ENCODE measurements at regions not wholly inside any gene's neighbourhood (a gene's known extent, or its start where the extent isn't known, plus 50 kb on each side); places are given as distances from the start of the nearest gene placed in this dataset.

GRCh38 chr20:11090751-11091150, 417.0 kb upstream of the JAG1 start:
- no peaks in the 10 kb centered on the region for H3K27me3 Mint-ChIP-seq
- no peaks in the 10 kb centered on the region for H3K4me1 Mint-ChIP-seq (ENCODE audit: low read depth in 2 of 2)
- peaks cover under 1 to 6% of the 10 kb centered on the region in 2 donors for H3K9me3 Mint-ChIP-seq
- DNase-seq (no peak), ATAC-seq (replicated peaks) (no peak)
- no peaks in the 10 kb centered on the region for H3K36me3 Mint-ChIP-seq (ENCODE audit: insufficient read depth)
- no peak overlapping the region for H3K27ac Mint-ChIP-seq
- H3K4me3 Mint-ChIP-seq: no peak overlapping the region

GRCh38 chr20:11091511-11091910, 417.7 kb upstream of the JAG1 start:
- H3K4me1 Mint-ChIP-seq (ENCODE audit: low read depth in 2 of 2): no peaks in the 10 kb centered on the region
- DNase-seq (no peak), ATAC-seq (replicated peaks) (no peak)
- H3K27ac Mint-ChIP-seq: no peak overlapping the region
- peaks cover 6 to 8% of the 10 kb centered on the region in 2 donors for H3K9me3 Mint-ChIP-seq
- H3K4me3 Mint-ChIP-seq: no peak overlapping the region
- H3K27me3 Mint-ChIP-seq: no peaks in the 10 kb centered on the region
- no peaks in the 10 kb centered on the region for H3K36me3 Mint-ChIP-seq (ENCODE audit: insufficient read depth)

DNA sequence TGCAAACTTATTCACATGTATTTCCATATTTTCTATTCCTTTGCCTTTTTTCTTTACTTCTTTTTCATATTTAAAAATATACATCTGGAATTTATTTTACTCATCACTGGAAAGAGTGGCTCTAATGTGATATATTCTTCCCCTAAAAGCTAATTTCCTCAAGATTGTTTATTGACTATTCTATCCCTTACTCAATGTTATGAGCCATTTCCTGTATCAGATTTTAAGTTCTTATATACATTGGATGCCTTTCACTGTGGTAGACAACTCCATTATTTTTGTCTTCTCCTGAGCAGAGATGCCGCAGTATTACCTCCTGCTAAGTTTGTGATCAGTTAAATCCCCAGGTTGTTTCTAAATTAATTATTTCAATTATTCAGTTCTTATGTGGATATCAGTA, 418.4 kb upstream of the JAG1 start:
- no peaks in the 10 kb centered on the region for H3K4me1 Mint-ChIP-seq (ENCODE audit: low read depth in 2 of 2)
- no peaks in the 10 kb centered on the region for H3K36me3 Mint-ChIP-seq (ENCODE audit: insufficient read depth)
- peaks cover 4 to 8% of the 10 kb centered on the region in 2 donors for H3K9me3 Mint-ChIP-seq
- DNase-seq (no peak), ATAC-seq (replicated peaks) (no peak)
- H3K4me3 Mint-ChIP-seq: no peak overlapping the region
- no peaks in the 10 kb centered on the region for H3K27me3 Mint-ChIP-seq
- no peak overlapping the region for H3K27ac Mint-ChIP-seq

GRCh38 chr20:11094196-11094595, 420.4 kb upstream of the JAG1 start:
- Mint-ChIP-seq H3K4me3 (no peak overlapping the region), H3K27me3 (no peaks in the 10 kb centered on the region), H3K4me1 (ENCODE audit: low read depth in 2 of 2) (no peaks in the 10 kb centered on the region), H3K27ac (no peak overlapping the region), H3K36me3 (ENCODE audit: insufficient read depth) (no peaks in the 10 kb centered on the region), H3K9me3 (peaks cover 4 to 8% of the 10 kb centered on the region in 2 donors)
- ATAC-seq (replicated peaks): no peak
- DNase-seq: no peak

DNA sequence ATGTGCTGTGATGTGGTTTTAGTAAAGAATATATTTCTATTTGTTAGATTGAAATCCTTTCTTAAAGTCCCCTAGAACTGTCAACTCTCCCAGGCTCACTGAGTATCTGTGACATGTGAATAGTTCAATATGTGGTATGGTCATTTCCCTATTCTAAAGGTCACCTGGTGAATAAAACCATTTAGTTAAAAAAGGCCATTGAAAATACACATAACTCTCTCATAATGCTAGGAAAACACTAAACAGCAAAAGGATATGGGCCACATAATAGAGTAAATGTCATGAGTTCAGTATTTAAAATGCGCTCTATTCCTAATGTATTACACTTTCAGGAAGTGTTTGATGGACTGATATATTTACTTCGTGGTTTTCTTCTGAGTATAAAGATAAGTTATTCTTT, 420.9 kb upstream of the JAG1 start:
- H3K36me3 Mint-ChIP-seq (ENCODE audit: insufficient read depth): no peaks in the 10 kb centered on the region
- peaks cover 4 to 8% of the 10 kb centered on the region in 2 donors for H3K9me3 Mint-ChIP-seq
- DNase-seq (no peak), ATAC-seq (replicated peaks) (no peak)
- no peaks in the 10 kb centered on the region for H3K27me3 Mint-ChIP-seq
- no peaks in the 10 kb centered on the region for H3K4me1 Mint-ChIP-seq (ENCODE audit: low read depth in 2 of 2)
- H3K4me3 Mint-ChIP-seq: no peak overlapping the region
- H3K27ac Mint-ChIP-seq: no peak overlapping the region

- H3K4me3 Mint-ChIP-seq: no peak overlapping the region
- no peaks in the 10 kb centered on the region for H3K27me3 Mint-ChIP-seq
These were observed 425.1 kb upstream of the JAG1 start for GRCh38 chr20:11098888-11099287.

GRCh38 chr20:11101243-11101642, 427.4 kb upstream of the JAG1 start:
- H3K27me3 Mint-ChIP-seq: no peaks in the 10 kb centered on the region
- ATAC-seq (replicated peaks) (no peak), DNase-seq (no peak)
- peaks cover 2 to 5% of the 10 kb centered on the region in 2 donors for H3K9me3 Mint-ChIP-seq
- H3K36me3 Mint-ChIP-seq (ENCODE audit: insufficient read depth): no peaks in the 10 kb centered on the region
- H3K4me3 Mint-ChIP-seq: no peak overlapping the region
- H3K4me1 Mint-ChIP-seq (ENCODE audit: low read depth in 2 of 2): no peaks in the 10 kb centered on the region
- no peak overlapping the region for H3K27ac Mint-ChIP-seq

More at GRCh38 chr20:11098888-11099287, 425.1 kb upstream of the JAG1 start:
- ATAC-seq (replicated peaks) (no peak), DNase-seq (no peak)
- Mint-ChIP-seq H3K4me1 (ENCODE audit: low read depth in 2 of 2) (no peaks in the 10 kb centered on the region), H3K36me3 (ENCODE audit: insufficient read depth) (no peaks in the 10 kb centered on the region), H3K27ac (no peak overlapping the region), H3K9me3 (peaks cover 5 to 8% of the 10 kb centered on the region in 2 donors)

GRCh38 chr20:11101696-11102095, 427.9 kb upstream of the JAG1 start:
- Mint-ChIP-seq H3K27ac (no peak overlapping the region), H3K4me1 (ENCODE audit: low read depth in 2 of 2) (no peaks in the 10 kb centered on the region)
- ATAC-seq (replicated peaks): no peak

DNA sequence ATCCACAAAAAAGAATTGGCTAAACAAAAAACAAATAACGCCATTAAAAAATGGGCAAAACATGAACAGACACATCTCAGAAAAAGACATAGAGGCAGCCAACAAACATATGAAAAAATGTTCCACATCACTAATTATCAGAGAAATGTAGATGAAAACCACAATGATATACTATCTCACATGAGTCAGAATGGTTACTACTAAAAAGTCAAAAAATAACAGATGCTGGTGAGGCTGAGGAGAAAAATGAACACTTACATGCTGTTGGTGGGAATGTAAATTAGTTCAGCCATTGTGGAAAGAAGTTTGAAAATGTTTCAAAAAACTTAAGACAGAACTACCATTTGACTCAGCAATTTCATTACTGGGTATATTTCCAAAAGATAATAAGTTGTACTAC, 430.1 kb upstream of the JAG1 start:
- H3K27ac Mint-ChIP-seq: no peak overlapping the region
- no peaks in the 10 kb centered on the region for H3K36me3 Mint-ChIP-seq (ENCODE audit: insufficient read depth)
- no peaks in the 10 kb centered on the region for H3K4me1 Mint-ChIP-seq (ENCODE audit: low read depth in 2 of 2)
- peaks cover 0 to 5% of the 10 kb centered on the region in 2 donors for H3K9me3 Mint-ChIP-seq
- no peak overlapping the region for H3K4me3 Mint-ChIP-seq
- no peak for ATAC-seq (replicated peaks)
- DNase-seq: no peak
- H3K27me3 Mint-ChIP-seq: no peaks in the 10 kb centered on the region

More at GRCh38 chr20:11101696-11102095, 427.9 kb upstream of the JAG1 start:
- H3K27me3 Mint-ChIP-seq: no peaks in the 10 kb centered on the region
- no peaks in the 10 kb centered on the region for H3K36me3 Mint-ChIP-seq (ENCODE audit: insufficient read depth)
- no peak overlapping the region for H3K4me3 Mint-ChIP-seq
- no peak for DNase-seq
- H3K9me3 Mint-ChIP-seq: peaks cover 0 to 5% of the 10 kb centered on the region in 2 donors

DNA sequence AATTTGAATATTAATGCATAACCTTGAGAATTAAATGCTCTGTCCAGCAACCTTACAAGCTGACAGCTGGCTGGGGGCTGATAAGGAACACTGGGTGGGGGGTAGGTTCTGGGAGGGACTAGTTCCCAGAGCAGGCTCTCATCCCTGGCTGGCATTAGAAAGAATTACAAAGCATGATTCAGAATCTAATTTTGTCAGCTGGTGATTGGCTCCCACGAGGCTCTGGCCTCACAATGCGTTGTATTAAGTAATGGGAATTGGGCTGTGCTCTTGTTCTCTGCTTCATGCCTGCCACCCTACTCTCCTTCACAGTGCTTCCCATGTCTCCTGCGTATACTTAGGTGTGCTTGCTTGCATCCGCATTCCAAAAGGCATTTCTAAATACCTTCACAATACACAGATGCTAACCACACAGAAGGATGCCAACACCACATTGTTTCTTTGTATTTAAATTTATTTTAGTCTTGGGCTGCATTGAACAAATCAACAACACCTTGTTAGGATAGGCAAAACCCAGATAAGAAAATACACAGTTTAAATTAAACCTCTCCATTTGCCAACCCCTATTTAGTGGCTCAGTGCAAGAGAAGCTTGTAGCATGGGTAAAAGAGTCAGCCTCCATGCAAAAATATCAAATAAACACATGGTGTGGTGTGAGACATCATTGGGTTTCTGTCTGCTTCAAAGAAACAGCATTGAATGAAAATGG, 434.5 kb upstream of the JAG1 start:
- ATAC-seq (replicated peaks) (no peak), DNase-seq (no peak)
- Mint-ChIP-seq H3K27me3 (no peaks in the 10 kb centered on the region), H3K4me3 (no peak overlapping the region), H3K27ac (no peak overlapping the region), H3K9me3 (no peaks in the 10 kb centered on the region), H3K36me3 (ENCODE audit: insufficient read depth) (no peaks in the 10 kb centered on the region), H3K4me1 (ENCODE audit: low read depth in 2 of 2) (no peaks in the 10 kb centered on the region)

DNA sequence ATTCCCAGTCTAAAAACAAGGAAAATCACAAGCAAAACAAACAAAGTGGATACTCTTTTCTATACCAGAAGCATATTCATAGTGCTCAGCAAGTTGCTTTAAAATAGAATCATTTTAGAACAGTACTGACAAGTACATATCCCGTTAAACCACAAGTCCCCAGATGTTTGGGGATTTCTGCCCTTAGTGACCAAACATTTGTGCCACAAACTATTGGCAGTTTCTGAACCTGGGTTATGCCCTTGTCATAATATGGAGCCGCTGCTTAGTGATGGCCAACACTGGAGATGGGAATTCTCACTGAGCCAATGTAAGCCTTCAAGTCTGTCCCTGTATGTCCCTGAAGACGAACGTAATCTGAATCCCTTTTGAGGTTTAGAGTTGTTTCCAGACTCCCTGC, 436.7 kb upstream of the JAG1 start:
- peaks cover 2 to 15% of the 10 kb centered on the region in 2 donors for H3K9me3 Mint-ChIP-seq
- no peaks in the 10 kb centered on the region for H3K4me1 Mint-ChIP-seq (ENCODE audit: low read depth in 2 of 2)
- H3K36me3 Mint-ChIP-seq (ENCODE audit: insufficient read depth): no peaks in the 10 kb centered on the region
- no peak overlapping the region for H3K27ac Mint-ChIP-seq
- no peaks in the 10 kb centered on the region for H3K27me3 Mint-ChIP-seq
- DNase-seq (no peak), ATAC-seq (replicated peaks) (no peak)
- no peak overlapping the region for H3K4me3 Mint-ChIP-seq

DNA sequence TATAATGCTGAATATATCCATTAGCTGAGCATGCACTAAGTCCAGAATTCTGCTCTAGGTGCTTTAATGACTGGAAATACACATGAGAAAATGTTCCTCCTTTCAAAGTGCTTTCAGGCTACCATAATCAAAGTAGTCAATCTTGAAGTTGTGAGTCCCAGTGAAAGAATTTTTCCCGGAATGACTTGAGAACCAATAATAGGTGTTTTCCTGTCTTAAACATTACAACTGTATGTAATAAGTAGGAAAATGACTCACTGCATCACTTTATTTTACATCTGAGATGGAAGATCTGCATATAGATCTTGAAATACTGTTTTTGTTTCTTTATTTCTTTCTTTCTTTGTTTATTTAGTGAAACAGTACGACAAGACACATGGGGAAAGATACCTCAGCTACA, 437.4 kb upstream of the JAG1 start:
- no peak for DNase-seq
- Mint-ChIP-seq H3K36me3 (ENCODE audit: insufficient read depth) (no peaks in the 10 kb centered on the region), H3K27ac (no peak overlapping the region), H3K4me3 (no peak overlapping the region), H3K9me3 (peaks cover 2 to 15% of the 10 kb centered on the region in 2 donors), H3K27me3 (no peaks in the 10 kb centered on the region), H3K4me1 (ENCODE audit: low read depth in 2 of 2) (no peaks in the 10 kb centered on the region)
- no peak for ATAC-seq (replicated peaks)

DNA sequence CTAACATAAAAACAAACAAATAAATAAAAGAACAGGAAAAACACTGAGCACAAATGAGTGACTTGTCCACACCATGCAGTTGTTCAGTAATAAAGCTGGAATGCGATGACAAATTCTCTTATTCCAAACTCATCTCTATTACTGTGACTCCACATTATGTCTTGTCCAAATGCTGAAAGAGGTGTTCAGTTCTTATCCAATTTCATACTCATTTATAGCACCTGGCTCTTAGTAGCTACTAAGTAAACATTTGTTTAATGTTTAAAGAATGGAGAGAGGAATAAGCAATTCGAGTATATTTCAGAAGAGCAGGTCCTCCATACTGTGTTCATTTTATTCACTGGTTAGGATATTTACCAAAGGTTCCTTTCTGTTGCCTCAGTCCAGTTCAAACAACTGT, 439.0 kb upstream of the JAG1 start:
- Mint-ChIP-seq H3K4me3 (no peak overlapping the region), H3K27me3 (no peaks in the 10 kb centered on the region), H3K4me1 (ENCODE audit: low read depth in 2 of 2) (no peaks in the 10 kb centered on the region), H3K27ac (no peak overlapping the region), H3K9me3 (peaks cover 2 to 15% of the 10 kb centered on the region in 2 donors), H3K36me3 (ENCODE audit: insufficient read depth) (no peaks in the 10 kb centered on the region)
- ATAC-seq (replicated peaks): no peak
- DNase-seq: no peak

DNA sequence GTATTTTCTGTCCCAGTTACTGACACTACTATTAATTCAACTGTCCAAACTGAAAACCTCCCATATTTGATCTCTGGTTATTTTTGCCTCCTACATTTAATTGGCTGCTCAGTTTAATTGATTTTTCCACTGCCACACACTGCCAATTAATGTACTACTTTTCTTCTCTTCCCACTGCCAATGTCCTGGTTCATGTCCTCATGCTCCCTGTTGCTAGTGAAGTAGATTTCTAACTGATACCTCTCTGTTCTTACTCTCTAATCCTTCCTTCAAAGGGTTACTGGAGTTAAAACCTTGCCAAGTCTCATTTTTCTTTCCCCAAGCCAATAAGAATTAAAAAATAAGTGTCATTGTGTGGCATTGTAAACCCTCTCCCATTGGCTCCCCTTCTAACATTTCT, 440.6 kb upstream of the JAG1 start:
- H3K27ac Mint-ChIP-seq: no peak overlapping the region
- H3K27me3 Mint-ChIP-seq: no peaks in the 10 kb centered on the region
- H3K4me3 Mint-ChIP-seq: no peak overlapping the region
- no peaks in the 10 kb centered on the region for H3K36me3 Mint-ChIP-seq (ENCODE audit: insufficient read depth)
- no peaks in the 10 kb centered on the region for H3K4me1 Mint-ChIP-seq (ENCODE audit: low read depth in 2 of 2)
- peaks cover 2 to 15% of the 10 kb centered on the region in 2 donors for H3K9me3 Mint-ChIP-seq
- ATAC-seq (replicated peaks) (no peak), DNase-seq (no peak)

Measured in effector memory CD8-positive, alpha-beta T cell (primary cell).